ENCODE measurements at regions not wholly inside any gene's neighbourhood (a gene's known extent, or its start where the extent isn't known, plus 50 kb on each side); places are given as distances from the start of the nearest gene placed in this dataset.
"Not testable (repeated sequence)": the region's sequence is repeated elsewhere in the genome, so short reads cannot be mapped to it uniquely, and the experiment has no call there.

DNA sequence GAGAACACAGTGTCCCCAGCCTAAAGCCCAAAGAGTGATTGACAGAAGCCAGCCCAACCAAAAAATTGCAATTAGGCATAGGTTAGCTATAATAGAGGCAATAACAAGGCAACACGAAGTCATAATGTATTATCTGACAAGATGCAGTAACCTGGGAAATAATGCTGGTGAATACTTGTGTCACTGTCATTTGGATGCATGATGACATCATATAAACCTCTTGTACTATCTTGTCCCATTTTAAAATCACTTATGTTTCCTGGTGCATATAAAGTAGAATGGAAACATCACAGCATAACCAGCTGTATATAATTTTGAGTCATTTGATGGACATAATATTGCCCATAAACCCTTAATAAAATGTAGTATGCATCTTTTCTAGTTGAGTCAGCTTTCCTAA is 1138.3 kb upstream of the LRRTM3 start:
- DNase-seq (ENCODE audit: low read depth), result no peak

DNA sequence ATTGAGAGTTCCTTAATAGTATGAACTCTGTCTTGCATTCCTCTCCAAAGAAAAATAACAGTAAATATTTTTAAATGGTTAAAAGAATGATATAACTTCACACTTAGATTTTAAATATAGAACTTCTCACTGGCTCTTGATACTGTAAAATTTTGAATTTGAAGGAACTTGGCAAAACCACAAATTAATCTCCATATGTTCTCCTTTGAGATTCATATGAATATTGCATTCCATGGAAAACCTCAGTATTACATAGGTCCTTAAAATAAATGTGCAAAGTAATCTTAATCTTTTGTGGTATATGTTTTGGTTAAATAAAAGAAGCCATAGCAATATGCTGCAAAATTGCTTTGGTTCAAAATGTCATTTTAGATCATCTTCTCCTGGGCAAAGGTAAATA is 1137.6 kb upstream of the LRRTM3 start:
- DNase-seq (ENCODE audit: low read depth), result no peak

DNA sequence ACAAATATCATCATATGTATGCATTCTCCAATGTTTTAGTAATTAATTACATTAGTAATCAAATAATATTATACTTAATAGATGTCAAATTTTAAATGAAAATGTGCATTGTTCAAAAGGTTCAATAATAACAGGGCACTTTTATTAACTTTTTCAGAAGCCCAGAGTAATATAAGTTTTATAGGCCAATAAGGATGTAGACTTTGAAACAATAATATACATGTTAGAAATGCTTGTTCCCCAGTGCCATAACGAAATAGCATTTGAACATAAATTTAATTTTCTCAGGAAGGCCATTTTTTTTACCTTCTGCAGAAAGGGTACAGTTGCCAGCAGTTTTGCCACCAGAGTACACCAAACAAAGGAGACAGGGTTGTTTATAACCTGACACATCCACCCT is 1133.9 kb upstream of the LRRTM3 start:
- no peak for DNase-seq (ENCODE audit: low read depth)

DNA sequence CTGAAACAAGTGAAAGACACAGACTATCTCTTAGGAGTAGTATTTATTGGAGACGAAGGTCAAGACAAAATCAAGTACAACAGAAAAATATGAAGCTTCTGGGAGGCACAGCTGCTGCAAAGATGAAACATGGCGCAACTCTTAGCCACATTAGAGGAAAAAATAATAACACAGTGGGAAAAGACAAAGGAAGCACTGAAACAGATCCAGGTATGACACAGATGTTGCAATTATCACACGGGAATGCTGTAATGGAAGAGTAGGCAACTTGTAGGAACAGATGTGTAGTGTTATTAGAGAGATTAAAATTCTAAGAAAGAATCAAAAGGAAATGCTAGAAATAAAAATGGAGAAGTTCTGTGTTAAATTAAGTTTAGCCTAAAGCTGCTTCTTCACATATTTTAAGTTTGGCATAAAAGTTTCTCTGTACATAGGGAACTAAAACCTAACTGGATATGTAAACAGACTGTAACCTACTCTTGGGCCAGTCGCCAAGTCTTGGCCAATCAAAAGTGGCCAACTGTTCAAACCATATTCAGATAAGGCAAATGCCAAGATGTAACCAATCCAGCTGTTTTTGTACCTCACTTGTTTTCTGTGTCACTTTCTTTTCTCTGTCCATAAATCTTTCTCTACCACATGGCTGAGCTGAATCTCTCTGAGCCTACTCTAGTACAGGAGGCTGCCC is 1132.0 kb upstream of the LRRTM3 start:
- no peak for DNase-seq (ENCODE audit: low read depth)

DNA sequence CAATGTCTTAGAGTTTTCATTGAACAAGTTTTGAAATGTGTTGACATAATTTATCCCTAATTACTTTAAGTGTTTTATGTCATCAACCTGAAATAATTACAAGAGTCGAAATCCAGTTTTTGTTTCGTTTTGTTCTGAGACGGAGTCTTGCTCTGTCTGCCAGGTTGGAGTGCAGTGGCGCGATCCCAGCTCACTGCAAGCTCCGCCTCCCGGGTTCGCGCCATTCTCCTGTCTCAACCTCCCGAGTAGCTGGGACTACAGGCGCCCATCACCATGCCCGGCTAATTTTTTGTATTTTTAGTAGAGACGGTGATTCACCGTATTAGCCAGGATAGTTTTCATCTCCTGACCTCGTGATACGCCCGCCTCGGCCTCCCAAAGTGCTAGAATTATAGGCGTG is 1131.0 kb upstream of the LRRTM3 start:
- DNase-seq (ENCODE audit: low read depth), result not testable (repeated sequence)

DNA sequence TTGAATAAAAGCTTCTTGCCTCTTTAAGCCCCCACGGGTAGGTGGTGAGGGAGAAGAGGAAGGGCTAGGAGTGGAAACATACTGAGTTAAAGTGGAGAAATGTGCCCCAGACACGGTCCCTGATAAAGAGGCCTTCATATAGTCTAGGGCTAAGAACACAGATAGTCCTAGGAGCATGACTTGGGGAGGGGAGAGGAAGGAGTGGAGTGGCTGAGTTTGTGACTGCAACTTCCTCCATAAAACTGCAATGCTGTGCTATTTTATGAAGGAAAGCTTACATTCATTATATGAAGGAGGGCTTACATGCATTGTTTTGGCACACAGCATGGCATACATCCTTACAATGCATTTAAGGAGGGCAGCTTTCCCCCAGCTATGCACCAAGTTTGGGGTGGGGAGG is 1129.4 kb upstream of the LRRTM3 start:
- DNase-seq (ENCODE audit: low read depth), result no peak

DNA sequence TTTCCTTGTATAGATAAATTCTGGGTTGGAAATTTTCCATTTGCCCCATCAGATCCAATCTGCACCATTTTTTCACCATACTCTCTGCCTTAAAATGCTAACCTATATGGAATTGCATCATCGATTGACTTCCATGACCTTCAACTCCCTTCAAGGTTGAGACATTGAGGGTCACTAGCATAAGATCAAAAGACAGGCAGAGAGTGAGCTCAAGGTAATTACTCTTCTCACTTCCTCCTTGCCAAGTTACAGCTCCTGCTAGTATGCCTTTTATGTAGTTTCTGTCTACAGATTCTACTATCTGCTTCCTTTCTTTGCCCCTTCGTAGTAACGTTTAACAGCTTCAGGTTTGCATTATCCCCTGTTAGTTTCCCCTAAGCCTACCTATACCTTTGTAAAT is 1127.7 kb upstream of the LRRTM3 start:
- no peak for DNase-seq (ENCODE audit: low read depth)

DNA sequence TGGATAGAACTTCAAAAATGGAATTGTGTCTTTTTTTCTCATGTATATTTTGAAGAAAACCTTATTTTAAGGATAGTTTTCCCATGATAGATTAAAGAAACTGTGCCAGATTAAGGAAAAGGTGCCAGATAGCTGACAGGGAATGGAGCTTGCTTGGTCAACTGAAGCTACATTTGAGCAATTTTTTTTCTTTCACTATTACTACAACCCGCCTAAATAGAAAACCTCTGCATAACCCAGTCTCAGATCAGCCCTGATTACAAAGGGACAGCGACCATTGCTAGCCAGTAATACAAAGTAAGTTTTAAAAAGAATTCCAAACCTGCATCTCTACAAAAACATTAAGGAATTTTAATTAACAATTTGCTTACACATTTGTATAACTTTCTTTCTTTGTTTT is 1123.4 kb upstream of the LRRTM3 start:
- DNase-seq (ENCODE audit: low read depth), result no peak

DNA sequence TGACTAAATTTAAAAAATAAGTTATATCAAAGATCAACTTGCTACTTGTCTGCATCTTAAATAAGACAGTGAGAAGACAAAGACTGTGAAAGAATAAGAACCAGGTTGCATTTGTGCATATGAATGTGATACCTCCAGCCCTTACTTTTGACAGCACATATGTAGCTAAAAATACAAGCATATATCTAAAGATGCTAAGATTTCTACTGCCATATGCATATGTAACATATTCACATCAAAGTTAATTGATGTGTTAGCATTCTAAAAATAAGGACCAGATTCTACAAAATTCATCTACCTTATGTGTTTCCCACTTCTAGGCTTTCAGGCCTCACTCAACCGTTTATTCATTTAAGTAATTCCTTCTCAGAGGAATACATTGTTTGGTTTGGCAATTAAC is 1120.3 kb upstream of the LRRTM3 start:
- no peak for DNase-seq (ENCODE audit: low read depth)

DNA sequence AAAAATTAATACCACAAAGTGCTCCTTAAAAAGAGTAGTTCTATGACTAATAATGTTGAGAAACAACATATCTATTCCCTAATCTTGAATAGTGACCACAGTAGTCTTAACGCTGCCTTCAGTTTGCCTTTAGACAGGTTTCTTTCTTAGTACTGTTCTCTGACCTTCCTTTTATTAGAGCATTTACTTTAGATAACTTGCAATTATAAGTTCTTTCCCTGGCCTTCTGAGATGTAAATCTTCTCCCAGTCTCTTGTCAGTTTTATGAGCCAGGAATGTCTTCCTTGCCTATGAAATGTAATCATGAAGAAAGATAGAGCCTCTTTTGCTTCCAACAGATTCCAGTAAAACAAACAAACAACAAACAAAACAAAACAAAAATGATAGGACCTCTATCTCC is 1119.8 kb upstream of the LRRTM3 start:
- DNase-seq (ENCODE audit: low read depth), result no peak

DNA sequence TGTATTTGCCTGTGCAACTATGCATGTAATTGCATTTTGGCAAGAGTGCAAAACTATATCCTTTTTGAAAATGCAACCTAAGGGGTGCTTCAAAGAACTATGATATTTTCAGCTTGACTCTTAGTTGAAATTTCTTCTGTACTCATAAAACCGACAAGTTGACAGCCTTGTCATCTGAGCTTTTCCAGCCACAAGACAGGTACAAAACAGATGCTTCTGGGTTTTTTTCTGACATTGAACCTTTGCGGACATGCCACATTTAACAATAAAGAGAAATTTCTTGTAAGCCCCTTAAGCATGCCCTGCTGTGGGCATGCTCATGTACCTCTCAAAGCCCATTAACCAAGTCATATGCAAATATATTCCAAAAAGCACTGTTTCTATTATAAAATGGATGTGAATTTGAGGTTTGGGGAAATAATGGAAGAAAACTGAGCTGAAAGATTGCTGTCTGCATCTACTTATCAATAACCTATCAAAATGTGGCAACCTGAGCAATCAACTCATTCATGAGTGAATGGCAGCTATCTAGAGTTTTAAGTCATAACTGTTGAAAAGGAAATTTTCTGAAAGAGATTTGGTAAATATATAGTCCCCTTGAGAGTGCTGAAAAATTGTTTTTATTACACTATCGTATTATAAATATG is 1117.0 kb upstream of the LRRTM3 start:
- DNase-seq (ENCODE audit: low read depth), result no peak

DNA sequence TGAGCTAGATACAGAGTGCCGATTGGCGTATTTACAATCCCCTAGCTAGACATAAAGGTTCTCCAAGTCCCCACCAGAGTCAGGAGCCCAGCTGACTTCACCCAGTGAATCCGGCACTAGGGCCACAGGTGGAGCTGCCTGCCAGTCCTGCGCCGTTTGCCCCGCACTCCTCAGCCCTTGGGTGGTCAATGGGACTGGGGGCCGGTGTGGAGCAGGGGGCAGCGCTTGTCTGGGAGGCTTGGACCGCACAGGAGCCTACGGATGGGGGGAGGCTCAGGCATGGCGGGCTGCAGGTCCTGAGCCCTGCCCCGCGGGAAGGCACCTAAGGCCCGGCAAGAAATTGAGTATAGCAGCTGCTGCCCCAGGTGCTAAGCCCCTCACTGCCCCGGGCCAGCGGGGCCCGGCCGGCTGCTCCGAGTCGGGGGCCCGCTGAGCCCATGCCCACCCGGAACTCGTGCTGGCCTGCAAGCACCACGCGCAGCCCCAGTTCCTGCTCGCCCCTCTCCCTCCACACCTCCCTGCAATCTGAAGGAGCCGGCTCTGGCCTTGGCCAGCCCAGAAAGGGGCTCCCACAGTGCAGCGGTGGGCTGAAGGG is 1113.8 kb upstream of the LRRTM3 start:
- no peak for DNase-seq (ENCODE audit: low read depth)

DNA sequence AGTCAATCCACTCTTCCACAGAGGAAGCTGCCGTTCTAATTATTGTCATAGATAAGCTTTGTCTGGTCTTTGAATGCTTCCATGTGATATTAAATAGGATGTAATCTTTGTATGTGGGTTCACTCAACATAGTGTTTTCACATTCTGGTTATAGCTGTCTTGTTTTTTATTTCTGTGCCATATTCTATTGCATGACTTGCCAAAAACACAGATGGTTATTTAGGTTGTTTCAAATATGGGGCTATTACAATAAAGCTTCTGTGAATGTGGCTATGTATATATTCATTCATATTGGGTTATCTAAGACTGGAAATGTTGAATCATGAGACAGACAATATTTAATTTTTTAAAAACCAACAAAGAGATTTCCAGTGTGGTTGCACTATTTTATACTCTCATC is 1109.3 kb upstream of the LRRTM3 start:
- no peak for DNase-seq (ENCODE audit: low read depth)

DNA sequence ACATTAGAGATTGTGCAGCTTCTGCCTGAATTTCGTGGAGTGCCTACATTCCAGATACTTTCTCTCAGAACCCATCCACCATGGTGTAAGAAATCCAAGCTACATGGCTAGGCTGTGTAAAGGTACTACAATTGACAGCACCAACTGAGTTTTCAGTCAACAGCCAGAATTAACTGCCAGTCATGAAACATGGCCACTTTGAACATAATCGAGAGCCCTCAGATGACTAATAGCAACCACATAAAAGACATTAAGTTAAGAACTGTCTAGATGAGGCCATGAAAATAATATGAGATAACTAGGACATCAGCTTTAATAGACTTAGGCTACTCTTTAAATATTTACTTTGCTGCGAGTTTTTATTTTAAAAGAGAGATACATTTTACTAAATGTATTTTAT is 1106.8 kb upstream of the LRRTM3 start:
- DNase-seq (ENCODE audit: low read depth), result no peak

DNA sequence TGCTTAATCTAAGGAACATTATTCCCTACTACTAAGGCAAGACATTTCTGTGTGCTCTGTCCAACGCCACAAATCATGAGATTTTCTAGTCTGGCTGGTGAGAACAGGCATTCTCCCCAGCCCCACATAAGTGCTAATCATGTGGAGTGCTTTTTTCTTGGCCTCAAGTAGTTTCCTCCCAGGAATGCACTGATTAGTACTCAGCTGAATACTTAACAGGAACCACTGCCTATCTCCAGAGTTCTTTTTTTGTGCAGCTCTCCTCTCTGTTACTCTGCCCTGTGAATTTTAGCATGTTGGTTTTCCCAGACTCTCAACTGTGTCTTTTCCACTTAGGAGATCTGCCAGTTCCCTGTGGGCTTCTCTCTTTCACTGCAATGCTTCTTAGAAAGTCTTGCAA is 1098.5 kb upstream of the LRRTM3 start:
- DNase-seq (ENCODE audit: low read depth), result no peak

DNA sequence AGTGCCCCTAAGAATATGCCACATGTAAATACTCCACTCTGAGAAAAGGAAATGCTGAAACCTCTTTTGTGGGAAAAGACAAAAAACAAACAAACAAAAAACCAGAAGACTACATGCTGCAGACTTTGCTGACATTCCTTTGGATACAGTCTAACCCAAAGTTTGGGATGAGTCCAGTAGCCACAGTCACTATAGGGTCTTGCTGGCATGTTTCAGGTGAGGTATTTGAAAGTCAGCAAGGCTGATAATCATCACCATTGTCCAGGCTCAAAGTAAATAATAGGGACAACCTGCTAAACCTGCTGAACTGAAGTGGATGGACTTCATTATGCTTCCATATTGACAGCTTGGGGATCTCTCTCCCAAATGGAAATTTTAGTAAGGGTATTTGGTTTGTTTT is 1087.0 kb upstream of the LRRTM3 start:
- DNase-seq (ENCODE audit: low read depth), result no peak

DNA sequence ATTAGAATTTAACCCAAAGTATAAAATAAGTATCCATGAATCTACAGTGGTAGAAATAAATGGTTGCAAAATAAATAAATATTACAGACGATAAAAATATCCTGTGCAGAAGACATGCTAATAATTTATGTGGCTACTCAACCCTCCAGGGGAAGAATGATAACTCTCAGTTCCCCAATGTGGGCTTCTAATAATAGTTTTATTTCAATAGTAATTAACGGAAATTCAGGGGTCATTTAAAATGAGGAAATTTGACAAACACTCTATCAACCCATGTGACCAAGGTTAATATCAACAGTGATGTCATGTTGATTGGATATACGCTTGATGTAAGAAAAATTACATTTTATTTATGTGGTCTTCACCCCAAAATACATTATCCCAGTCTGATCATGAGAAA is 1082.6 kb upstream of the LRRTM3 start:
- DNase-seq (ENCODE audit: low read depth), result no peak

DNA sequence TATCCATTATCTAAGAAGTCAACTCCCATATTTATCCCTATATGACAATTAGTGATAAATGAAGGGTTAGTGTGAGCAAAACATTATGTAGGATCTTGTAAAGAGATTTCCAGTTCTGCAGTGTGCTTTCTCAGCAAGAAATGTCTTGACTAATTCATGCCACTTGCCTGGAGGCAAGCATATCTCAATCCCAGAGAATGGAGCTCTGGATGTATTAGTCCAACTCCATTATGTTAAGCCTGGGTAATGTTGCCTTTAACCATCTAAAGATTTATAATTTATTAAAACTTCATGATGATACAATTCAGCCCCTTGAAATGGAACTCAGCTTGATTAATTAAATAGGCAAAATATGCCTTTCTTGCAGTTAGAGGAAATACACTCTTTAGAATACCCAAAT is 1079.9 kb upstream of the LRRTM3 start:
- DNase-seq (ENCODE audit: low read depth), result no peak

DNA sequence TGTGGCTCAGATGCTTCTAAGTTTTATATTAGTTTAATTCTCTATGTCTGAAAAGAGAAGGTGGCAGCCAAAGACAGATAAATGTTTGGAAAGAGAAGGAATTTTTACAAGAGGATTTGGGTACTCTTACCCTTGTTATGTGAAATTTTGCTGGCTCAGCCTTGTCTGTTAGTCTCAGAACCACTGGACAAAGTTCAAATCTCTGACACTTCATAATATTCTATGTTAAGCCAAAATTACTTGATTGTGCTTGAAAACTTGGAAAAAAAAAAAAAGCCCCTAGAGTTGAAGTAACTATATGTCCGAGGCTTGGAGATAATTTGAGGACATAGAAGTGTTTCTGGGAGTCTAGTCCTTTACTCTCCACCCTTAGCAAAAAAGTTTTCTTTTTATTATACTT is 1079.3 kb upstream of the LRRTM3 start:
- DNase-seq (ENCODE audit: low read depth), result no peak

DNA sequence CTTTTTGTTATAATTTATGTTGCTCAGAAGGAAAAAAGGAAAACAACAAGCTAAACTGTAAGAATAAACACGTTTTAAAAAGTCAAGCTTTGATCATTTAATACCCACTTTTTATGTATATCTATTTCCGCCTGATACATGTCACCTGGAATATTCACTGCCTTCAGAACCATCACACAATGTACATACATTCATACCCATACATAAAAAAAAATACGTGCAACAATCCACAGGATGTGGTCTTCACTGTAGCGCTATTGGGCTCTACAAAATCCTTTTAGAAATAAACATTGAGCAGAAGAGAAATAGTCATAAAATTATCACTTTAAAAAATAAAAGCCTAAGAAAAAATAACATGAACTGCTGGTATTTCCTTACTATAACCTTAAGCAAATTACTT is 1078.9 kb upstream of the LRRTM3 start:
- no peak for DNase-seq (ENCODE audit: low read depth)

DNA sequence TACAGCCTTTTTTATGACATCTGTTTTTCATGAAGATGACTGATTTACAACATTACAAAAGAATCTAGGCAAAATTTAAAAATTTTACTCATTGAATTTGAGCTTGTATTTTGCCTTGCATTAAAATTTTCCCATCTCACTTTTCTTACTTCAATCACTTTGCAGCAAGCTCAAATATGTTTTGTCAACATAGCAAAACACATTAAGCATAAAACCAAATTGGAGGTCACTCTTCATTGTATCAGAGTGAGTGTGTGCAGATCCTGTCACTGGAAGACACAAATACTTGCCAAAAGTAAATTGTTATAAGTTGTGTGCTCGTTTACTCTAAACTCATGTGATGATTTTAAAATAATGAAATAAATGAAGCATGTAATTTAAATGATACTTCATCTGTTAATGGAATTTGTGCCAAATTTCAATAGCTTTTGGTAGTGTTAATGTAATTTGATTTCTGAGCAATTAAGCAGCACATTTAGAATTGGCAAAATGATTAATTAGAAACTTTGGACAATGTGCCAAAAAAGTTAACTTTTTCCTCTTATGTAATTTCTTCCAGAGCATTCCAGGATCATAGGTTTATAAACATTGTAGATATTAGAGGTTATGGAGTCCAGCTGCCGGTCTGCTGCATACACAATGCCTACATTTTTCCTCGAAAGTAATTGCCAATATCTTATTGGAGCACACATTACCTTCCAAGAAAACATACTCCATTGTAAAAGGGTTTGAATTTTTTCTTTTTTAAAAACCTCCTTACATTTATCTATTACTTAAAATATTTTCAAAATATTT is 1078.2 kb upstream of the LRRTM3 start:
- no peak for DNase-seq (ENCODE audit: low read depth)

DNA sequence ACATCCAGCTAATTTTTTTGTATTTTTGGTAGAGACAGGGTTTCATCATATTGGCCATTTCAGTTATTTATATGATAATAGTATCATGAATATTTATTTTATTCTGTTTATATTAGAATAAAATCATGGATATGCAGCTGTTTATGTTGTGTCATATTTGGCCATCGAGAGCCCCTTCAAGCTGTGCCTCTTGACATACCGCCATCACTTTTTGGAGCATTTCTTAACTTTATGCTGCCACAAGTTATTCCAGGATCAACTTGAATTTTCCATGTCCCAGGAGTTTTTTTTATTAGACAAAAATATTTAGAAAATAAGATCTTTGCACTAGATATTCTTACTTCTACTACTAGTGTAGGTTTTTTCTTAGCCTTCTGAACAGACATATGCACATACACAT is 1067.0 kb upstream of the LRRTM3 start:
- no peak for DNase-seq (ENCODE audit: low read depth)

DNA sequence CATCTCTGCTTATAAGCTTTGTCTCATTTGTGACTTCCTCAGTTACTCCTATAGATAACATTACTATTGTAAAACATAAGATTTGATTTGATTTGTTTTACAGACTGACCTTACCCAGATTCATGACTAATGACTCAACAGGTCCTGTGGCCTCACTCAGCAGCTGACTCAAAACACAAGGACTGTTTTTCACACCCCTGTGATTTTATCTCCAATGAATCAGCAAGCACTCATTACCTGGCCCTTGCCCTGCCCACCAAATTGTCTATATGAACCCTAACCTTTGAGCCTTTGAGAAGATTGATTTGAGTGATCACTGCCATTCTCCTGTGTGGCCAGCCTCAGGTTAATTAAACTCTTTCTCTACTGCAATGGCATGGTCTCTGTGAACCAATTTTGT is 1064.6 kb upstream of the LRRTM3 start:
- no peak for DNase-seq (ENCODE audit: low read depth)
